GM19351 (cell line): ENCODE measurements at regions not wholly inside any gene's neighbourhood (a gene's known extent, or its start where the extent isn't known, plus 50 kb on each side); places are given as distances from the start of the nearest gene placed in this dataset.

Experiments
- ATAC-seq: cut with Tn5 transposase; IDR thresholded peaks from one replicate; pipeline ENCODE4 v1.9.1; 2021; ENCODE audit warnings: mild to moderate bottlenecking, moderate library complexity; ENCODE audit not compliant: unreplicated experiment

DNA sequence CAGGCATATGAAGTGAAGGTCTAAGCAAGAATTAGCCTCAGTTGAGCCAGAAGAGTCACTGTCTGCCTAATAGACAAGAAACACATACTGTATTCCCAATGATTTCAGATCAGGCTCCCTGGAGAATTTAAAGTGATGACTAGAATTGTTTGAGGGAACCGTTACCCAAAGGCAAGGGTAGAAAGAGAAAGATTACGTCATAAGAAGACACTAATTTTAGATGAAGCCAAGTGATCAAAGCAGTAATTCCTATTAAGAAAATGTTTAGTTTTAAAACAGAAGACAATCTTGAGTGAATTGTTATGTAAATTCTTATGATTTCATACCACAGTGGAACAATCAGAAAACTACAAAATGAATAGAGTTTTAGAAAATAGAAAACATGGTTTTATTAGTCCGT is 194.5 kb upstream of the ARSJ start:
- ATAC-seq = no peak

- ATAC-seq = no peak
Measured at GRCh38 chr4:114177628-114178027, 198.2 kb upstream of the ARSJ start.

- no peak for ATAC-seq
Measured at GRCh38 chr4:114178392-114178791, 198.9 kb upstream of the ARSJ start.

DNA sequence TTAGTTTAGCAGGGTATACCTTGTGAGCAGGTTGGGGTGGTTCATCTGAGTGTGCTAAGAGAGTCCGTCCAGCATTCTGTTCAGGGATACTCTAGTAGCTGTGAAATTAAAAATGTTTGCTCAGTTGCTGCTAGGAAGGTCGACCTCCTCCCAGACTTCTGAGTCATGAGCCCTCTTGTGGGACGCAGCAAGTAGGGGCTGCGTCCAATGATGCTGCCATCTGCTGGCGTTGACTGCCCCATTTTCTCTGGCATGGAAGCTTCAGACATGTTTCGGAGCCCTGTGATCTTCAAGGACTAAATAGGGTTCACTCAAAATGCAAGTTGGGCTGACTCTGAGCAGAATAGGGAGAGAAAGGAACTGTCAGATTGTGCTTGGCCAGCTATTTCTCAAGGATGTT is 201.0 kb upstream of the ARSJ start:
- ATAC-seq = peak; percentile 61

DNA sequence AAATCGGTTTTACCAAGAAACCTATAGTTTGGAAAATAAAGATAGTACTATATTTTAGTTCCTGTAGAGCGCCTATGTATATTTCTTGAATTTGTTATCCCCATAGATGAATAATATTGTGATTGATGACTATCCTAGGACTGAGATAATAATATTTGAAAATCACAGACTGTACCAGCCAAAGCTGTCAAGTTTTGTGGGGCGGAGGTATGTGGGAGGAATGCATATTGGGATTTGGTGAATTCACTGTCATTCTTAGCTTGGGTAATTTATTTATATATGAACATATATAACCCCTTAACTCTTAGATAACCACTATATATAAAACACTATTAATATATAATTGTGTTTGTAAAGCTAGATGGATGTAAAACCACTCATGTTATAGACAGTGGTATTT is 205.5 kb upstream of the ARSJ start:
- ATAC-seq = no peak

- no peak for ATAC-seq
Measured at GRCh38 chr4:114187592-114187991, 208.1 kb upstream of the ARSJ start.

GRCh38 chr4:114191496-114191895 is 212.0 kb upstream of the ARSJ start:
- ATAC-seq = no peak

GRCh38 chr4:114192854-114193253 is 213.4 kb upstream of the ARSJ start:
- ATAC-seq = no peak

DNA sequence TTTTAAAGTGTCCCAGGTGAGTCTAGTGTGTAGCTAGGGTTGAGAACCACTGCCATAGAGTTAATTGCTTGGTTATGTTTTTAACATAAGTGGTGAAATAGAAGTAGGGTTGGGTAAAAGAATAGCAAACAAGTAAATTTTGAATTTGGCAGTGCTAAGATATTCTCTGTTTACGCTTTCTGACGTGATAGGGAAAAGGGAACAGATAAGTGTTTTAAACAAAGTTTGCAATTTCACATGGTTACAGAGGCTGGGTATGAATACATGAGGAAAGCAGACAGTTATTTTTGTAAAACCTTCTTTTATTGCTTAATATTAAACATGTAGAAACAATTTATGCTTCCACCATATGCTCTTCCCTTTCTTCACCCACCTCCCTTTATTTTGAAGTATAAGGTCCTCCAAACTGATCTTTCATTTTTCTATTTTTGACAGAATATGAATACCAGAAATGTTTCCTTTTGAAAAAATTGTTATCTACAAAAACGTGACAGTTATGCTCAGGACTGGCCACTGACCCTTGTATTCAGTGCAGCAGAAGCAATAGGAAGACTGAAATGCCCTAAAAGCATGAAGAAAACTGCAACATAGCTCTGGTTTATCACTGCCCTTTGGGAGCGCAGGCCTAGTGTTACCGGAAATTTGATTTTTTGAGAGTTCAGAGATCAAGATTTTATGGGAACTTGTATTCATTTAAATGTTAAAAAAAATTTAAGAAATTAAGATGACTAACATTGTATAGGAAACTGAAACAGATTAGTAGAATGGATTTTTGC is 214.4 kb upstream of the ARSJ start:
- ATAC-seq = no peak

- ATAC-seq = no peak
Measured at GRCh38 chr4:114196606-114197005, 217.2 kb upstream of the ARSJ start.

- ATAC-seq = no peak
Measured at GRCh38 chr4:114200026-114200425, 220.6 kb upstream of the ARSJ start.

DNA sequence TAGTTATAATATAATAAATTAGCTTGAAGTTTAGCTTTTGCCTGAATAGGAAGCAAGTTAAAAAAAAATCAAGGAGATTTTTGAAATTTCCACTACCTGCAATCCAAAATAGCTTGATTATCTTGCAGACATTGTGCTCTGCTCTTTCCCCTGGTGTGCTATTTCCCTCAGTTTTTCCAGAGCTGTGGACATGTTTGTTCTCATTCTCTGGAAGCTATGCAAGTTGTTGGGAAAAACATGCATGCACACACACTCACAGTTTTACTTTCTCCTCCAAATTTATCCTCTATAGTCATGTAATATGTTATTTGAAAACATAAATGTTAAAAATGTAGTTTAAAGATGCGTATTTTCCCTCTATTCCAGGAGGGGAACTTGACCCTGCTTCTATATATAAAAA is 225.8 kb upstream of the ARSJ start:
- ATAC-seq = no peak

GRCh38 chr4:114208574-114209151 is 229.2 kb upstream of the ARSJ start:
- ATAC-seq = no peak

DNA sequence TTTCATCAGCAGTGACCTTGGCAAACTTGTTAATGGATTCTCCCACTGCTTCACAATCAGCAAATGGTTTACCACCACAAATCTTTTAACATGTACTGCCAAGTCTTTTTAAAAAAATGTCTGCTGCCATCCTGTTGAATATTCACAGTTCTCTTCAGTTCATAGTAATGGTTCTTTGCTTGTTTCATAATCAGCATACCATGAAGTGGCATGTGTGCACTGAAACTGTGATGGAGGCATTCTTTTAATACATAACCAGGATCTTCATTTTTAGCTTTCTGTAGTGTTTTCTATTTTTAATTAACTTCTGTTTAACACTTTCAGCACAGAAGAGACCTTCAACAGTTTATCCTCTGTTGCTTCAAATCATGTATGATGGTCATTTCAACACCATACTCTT is 230.1 kb upstream of the ARSJ start:
- no peak for ATAC-seq

DNA sequence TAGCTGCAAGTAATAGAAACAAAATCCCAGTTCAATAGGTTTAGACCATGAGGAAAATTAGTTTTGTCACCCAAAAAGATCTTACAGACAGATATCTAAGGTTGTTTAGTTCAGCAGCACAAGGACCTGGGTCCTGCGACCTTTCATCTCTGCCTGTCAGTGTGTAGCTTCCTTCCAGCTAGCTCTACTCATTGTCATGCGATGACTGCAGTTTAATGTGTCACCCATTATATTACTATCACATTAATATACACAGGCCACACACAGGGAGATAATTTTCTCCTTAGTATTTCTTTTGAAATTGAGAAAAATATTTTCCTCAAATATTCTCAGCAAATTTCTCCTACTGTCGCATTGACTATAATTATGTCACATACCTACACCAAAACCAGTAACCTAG is 232.1 kb upstream of the ARSJ start:
- no peak for ATAC-seq

DNA sequence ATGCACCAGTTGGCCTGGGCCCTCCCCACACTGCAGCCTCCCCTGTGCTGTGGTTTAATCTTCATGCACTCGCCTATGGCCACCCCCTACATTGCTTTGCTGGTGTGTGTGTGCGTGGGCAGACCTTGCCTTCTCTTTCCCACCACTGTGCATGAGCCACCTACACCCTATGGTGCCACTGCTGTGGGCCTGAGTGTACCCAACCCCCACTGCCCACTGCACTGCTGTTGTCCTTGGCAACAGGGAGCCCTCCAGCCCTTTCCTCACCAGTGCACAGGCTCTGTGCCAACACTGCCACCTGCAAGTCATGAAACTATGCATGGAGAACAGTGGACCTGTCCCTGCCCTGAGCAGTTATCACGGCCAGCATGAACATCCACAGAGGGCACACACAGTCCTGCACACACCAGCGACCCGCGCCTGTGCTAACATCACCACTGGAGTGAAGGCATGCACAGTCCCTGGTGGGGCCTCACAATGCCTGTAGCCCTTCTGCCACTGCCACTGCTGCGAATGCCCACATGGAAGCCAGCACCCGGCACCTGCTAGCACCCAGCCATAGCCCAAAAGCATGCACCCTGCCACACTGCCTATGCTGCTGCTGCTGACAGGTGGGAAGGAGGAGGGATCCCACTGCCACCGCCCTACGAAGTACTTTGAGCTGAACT is 237.8 kb upstream of the ARSJ start:
- no peak for ATAC-seq

GRCh38 chr4:114223580-114223979 is 244.1 kb upstream of the ARSJ start:
- ATAC-seq = no peak

DNA sequence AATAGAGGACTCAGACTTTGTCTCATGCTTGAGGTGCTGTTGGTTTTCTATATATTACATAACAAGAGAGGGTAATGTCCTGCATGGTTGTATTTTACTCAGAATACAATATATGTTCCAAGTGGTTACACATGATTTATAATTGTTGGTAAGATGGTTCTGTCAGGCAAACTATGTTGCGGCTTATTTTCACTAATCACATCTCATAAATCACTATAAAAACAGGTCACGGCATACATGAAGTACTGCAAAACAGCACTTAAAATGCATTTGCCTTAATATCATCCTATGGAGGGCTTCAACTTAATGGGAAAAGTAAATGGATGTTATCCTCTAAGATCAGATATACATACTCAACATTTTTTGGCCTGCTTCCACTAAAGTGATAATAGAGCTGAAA is 246.0 kb upstream of the ARSJ start:
- ATAC-seq = no peak

DNA sequence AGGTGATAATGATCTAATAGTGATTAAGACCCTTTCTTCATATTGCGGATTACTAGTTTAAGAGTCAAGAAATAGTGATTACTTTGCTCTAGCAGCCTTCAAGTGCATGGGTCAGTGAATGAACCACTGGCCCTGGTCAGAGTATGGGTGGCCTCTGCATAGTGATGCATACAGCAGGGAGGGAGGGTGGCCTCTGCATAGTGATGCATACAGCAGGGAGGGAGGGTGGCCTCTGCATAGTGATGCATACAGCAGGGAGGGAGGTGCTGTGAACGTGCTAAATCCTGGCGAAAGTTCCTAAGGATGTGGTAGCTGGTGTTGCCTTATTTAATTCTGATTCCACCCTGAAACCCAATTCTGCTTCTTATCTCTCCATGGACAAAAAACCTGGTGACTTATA is 246.7 kb upstream of the ARSJ start:
- ATAC-seq = no peak

DNA sequence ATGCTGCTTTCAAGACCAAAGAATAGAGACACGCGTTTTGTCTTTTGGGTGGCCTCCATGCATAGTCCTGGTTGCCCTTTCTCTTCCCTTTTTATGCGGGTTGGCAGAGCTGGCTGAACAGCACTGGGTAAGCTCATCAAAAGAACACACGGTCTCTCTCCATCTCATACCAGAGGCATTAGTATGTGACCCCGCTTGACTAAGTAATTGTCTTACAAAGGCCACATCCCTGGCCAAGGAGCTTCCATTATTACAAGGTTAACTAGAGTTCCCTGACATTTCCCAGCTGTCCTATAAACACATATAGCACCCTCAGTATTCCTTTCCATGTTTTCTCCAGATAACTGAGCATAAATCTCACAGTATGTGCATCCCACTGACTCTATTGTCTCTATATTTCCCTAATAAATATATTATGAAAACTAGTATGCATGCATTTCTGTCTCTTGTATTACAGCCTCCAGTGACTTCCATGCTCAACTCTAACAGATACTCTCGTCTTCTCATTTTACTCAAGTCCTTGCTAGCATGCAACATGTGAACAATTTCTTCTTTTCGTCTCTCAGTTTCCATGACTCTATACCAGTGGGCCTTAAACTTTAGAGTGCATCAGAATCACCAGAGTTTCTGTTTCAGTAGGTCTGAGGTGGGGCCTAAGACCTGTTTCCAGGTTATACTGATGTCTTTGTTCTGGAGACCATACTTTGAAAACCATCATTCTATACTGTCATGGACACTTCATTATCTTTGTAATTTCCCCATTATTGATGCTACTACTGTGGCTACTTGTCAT is 247.7 kb upstream of the ARSJ start:
- peak; percentile 98 for ATAC-seq

DNA sequence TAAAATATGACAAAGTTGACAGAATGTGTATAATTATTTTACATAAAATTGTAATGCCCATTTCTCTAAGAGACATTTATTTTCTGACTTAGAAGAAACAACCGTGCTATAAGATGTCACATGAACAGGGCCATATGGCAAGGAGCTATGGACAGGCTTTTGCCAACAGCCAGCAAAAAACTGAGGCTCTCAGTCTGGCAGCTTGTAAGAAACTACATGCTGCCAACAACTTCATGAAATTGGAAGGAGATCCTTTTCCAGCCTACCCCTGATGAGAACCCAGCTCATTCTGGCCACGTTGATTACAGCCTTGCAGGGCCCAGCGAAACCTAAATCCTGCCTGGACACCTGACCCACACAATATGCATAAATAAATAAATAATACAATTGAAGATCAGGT is 250.3 kb upstream of the ARSJ start:
- ATAC-seq = no peak
